GM12878 (cell line): ENCODE measurements at regions not wholly inside any gene's neighbourhood (a gene's known extent, or its start where the extent isn't known, plus 50 kb on each side); places are given as distances from the start of the nearest gene placed in this dataset.

Experiments
- ATF3 ChIP-seq: IDR thresholded peaks from 2 replicates; pipeline ENCODE4 v1.6.1; 2011; ENCODE audit warnings: low read depth, mild to moderate bottlenecking, low read length, moderate library complexity, borderline replicate concordance; ENCODE audit errors: extremely low read depth
- BACH1 ChIP-seq: fragments of 450-650 bp; IDR thresholded peaks from 2 replicates; pipeline ENCODE4 v1.6.1; 2017; ENCODE audit warnings: mild to moderate bottlenecking, borderline replicate concordance
- BCL11A ChIP-seq: IDR thresholded peaks from 2 replicates; pipeline ENCODE4 v1.6.1; 2011; ENCODE audit warnings: low read depth, low read length
- EZH2 ChIP-seq: IDR thresholded peaks from 2 replicates; pipeline ENCODE4 v1.6.1; 2012; ENCODE audit warnings: low read depth, mild to moderate bottlenecking, control low read depth, inconsistent platforms, low read length, borderline replicate concordance; ENCODE audit not compliant: control insufficient read depth
- IKZF1 ChIP-seq: fragments of 450-650 bp; conservative IDR thresholded peaks from 2 replicates; pipeline ENCODE4 v1.6.1; 2017; ENCODE audit warnings: antibody characterized with exemption, mild to moderate bottlenecking
- SKIL ChIP-seq: fragments of 450-650 bp; IDR thresholded peaks from 2 replicates; pipeline ENCODE4 v1.6.1; 2017; ENCODE audit warnings: mild to moderate bottlenecking, low read depth, inconsistent platforms; ENCODE audit not compliant: poor library complexity, severe bottlenecking
- SREBF2 ChIP-seq: IDR thresholded peaks from 2 replicates; pipeline ENCODE4 v1.6.1; 2012; ENCODE audit warnings: mild to moderate bottlenecking, low read length
- ZNF592 ChIP-seq: fragments of 450-650 bp; IDR thresholded peaks from 2 replicates; pipeline ENCODE4 v1.6.1; 2017; ENCODE audit warnings: mild to moderate bottlenecking, moderate library complexity

GRCh38 chr7:153682628-153683027, 369.6 kb upstream of the DPP6 start (continued):
- no peak for TF ChIP-seq ATF3
- no peak for TF ChIP-seq BCL11A
- no peak for TF ChIP-seq IKZF1
- TF ChIP-seq ZNF592 = no peak
- no peak for TF ChIP-seq SREBF2
- no peak for TF ChIP-seq BACH1
- no peak for TF ChIP-seq EZH2
- TF ChIP-seq SKIL = no peak
